Neural progenitor cell (in vitro differentiated cells): ENCODE measurements at regions not wholly inside any gene's neighbourhood (a gene's known extent, or its start where the extent isn't known, plus 50 kb on each side); places are given as distances from the start of the nearest gene placed in this dataset.

ENCODE experiments used
- CTCF ChIP-seq: fragments of 200-600 bp; sonication (generic); IDR thresholded peaks from 2 replicates; pipeline ENCODE4 v1.5.1; 2017; ENCODE audit warnings: antibody characterized with exemption, mild to moderate bottlenecking
- EZH2 ChIP-seq: fragments of 200-600 bp; sonication (generic); IDR thresholded peaks from 2 replicates; pipeline ENCODE4 v1.6.1; 2017; ENCODE audit warnings: antibody characterized with exemption, mild to moderate bottlenecking, moderate library complexity
- EZH2phosphoT487 ChIP-seq: fragments of 200-600 bp; sonication (generic); IDR thresholded peaks from 2 replicates; pipeline ENCODE4 v1.6.1; 2017; ENCODE audit warnings: antibody characterized with exemption

GRCh38 chr15:79740561-79740960 is 156.3 kb downstream of the MTHFS start:
- TF ChIP-seq EZH2 (no peak), CTCF (no peak), EZH2phosphoT487 (no peak)
